Kidney (tissue), 13 donors: ENCODE measurements at regions not wholly inside any gene's neighbourhood (a gene's known extent, or its start where the extent isn't known, plus 50 kb on each side); places are given as distances from the start of the nearest gene placed in this dataset.

ENCODE experiments used
- DNase-seq, 5 donors: peaks; one replicate each; pipeline ENCODE4 v3.0.0-alpha.2; 2013 to 2020
- FAIRE-seq: peaks from 2 replicates; lab custom pipeline; 2012; peaks lifted over from hg19 to GRCh38; lab: Jason Lieb, UNC
- H3K27ac ChIP-seq, 2 donors: one replicate each; pipeline ENCODE4 v1.7.0; 2013; ENCODE audit warnings: low read depth in 2 of 2, low read length in 2 of 2, inconsistent platforms in 1 of 2
- H3K27me3 ChIP-seq: one replicate; pipeline ENCODE4 v1.7.1; 2013; ENCODE audit warnings: low read length, inconsistent platforms; ENCODE audit not compliant: control insufficient read depth, insufficient read depth
- H3K36me3 ChIP-seq, 3 donors: one replicate each; pipeline versions ENCODE4 v1.7.0 to v1.7.1; 2013; ENCODE audit warnings: low read length in 3 of 3, control low read depth in 1 of 3, inconsistent platforms in 1 of 3; ENCODE audit not compliant: insufficient read depth in 3 of 3, control insufficient read depth in 2 of 3
- H3K4me1 ChIP-seq, 3 donors: one replicate each; pipeline versions ENCODE4 v1.7.0 to v1.7.1; 2013; ENCODE audit warnings: low read length in 3 of 3, inconsistent platforms in 1 of 3, low read depth in 1 of 3; ENCODE audit not compliant: control insufficient read depth in 2 of 3, insufficient read depth in 2 of 3
- H3K4me3 ChIP-seq, 3 donors: one replicate each; pipeline versions ENCODE4 v1.7.0 to v1.8.1; 2013; ENCODE audit warnings: low read length in 3 of 3, control low read depth in 1 of 3, inconsistent platforms in 1 of 3
- H3K9ac ChIP-seq, 3 donors: one replicate each; pipeline versions ENCODE4 v1.7.0 to v1.7.1; 2013; ENCODE audit warnings: low read length in 3 of 3, control low read depth in 1 of 3, inconsistent platforms in 1 of 3
- H3K9me3 ChIP-seq, 3 donors: one replicate each; pipeline versions ENCODE4 v1.7.0 to v1.7.1; 2013; ENCODE audit warnings: low read length in 3 of 3, control low read depth in 1 of 3, inconsistent platforms in 1 of 3; ENCODE audit not compliant: control insufficient read depth in 2 of 3, insufficient read depth in 1 of 3
- intact Hi-C: fragments of 100-400 bp; cut with DNase I; formaldehyde crosslinking; loops from one replicate; pipeline ENCODE4 v1.11.1; 2022
- TF ChIP-seq, protein P1 (sequence below): IDR thresholded peaks from 3 replicates; pipeline ENCODE4 v1.5.1; 2012; ENCODE audit warnings: mild to moderate bottlenecking, moderate library complexity, borderline replicate concordance; ENCODE audit not compliant: insufficient read depth; ENCODE audit errors: extremely low read depth
- donor health status: control.
- donor health status: control.
- donor health status: control.
- donor health status: control.
- donor health status: control.
- donor health status: DM: yes; HTN: yes; CAD: no.
- donor health status: Normal renal cell carcinoma (clear cell type).

DNA sequence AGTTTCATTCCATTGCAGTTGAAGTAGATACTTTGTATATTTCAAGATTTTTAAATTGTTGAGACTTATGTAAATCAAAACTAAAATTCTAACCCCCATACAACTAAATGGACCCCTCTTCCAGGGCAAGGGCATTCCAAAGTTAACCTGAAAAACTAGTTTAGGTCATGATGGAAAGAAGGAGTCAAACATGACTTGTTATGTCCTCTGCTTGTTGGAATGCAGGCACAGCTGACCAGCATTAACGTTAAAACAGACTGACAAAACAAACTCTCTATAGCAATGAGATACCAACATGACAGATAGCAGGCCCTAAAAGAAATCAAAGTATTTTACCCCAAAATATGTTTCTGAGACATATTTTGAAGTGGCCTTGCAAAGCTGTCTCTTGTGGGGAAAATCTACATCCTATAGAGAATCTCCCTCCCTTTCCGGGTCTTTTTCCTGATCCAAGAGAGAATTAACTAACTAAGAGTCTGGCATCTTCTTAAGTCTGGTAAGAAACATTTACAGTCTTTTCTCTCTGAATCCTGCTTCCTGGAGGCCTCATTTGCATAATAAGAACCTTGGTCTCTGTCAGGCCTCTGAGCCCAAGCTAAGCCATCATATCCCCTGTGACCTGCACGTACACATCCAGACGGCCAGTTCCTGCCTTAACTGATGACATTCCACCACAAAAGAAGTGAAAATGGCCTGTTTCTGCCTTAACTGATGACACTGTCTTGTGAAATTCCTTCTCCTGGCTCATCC is 124.3 kb upstream of the ATXN1 start:
- no peak for FAIRE-seq
- no peak overlapping the region for H3K27ac ChIP-seq
- no peak for DNase-seq
- no peak overlapping the region for H3K9ac ChIP-seq
- no peak overlapping the region for H3K4me3 ChIP-seq
- TF ChIP-seq, protein P1, sequence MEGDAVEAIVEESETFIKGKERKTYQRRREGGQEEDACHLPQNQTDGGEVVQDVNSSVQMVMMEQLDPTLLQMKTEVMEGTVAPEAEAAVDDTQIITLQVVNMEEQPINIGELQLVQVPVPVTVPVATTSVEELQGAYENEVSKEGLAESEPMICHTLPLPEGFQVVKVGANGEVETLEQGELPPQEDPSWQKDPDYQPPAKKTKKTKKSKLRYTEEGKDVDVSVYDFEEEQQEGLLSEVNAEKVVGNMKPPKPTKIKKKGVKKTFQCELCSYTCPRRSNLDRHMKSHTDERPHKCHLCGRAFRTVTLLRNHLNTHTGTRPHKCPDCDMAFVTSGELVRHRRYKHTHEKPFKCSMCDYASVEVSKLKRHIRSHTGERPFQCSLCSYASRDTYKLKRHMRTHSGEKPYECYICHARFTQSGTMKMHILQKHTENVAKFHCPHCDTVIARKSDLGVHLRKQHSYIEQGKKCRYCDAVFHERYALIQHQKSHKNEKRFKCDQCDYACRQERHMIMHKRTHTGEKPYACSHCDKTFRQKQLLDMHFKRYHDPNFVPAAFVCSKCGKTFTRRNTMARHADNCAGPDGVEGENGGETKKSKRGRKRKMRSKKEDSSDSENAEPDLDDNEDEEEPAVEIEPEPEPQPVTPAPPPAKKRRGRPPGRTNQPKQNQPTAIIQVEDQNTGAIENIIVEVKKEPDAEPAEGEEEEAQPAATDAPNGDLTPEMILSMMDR: no peak
- H3K9me3 ChIP-seq: no peaks in the 10 kb centered on the region
- H3K4me1 ChIP-seq: no peaks in the 10 kb centered on the region
- H3K36me3 ChIP-seq: no peaks in the 10 kb centered on the region
- intact Hi-C loops: no loop called here
- no peaks in the 10 kb centered on the region for H3K27me3 ChIP-seq

DNA sequence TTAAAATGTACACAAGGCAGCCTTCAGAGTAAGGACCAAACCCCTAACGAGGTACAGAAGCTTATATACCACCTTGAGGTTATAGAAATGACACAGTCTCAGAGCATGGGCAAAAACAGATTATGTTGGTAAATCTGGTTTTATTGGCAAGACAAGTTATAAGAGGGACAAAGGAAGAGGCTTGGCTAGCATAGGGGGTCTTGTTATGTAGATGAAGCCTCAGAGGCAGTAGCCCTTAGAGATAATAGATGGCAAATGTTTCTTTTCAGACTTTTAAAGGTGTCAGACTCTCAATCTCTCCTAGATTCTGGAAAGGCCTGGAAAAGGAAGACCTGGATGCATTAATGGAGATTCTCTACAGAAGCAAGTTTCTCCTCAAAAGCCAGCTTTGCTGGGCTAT is 123.3 kb upstream of the ATXN1 start:
- FAIRE-seq (no peak), DNase-seq (no peak)
- H3K36me3 ChIP-seq: no peaks in the 10 kb centered on the region
- TF ChIP-seq, protein P1: no peak
- H3K9ac ChIP-seq: no peak overlapping the region
- intact Hi-C loops: no loop called here
- no peaks in the 10 kb centered on the region for H3K27me3 ChIP-seq
- H3K4me1 ChIP-seq: no peaks in the 10 kb centered on the region
- no peak overlapping the region for H3K4me3 ChIP-seq
- no peak overlapping the region for H3K27ac ChIP-seq
- H3K9me3 ChIP-seq: no peaks in the 10 kb centered on the region

DNA sequence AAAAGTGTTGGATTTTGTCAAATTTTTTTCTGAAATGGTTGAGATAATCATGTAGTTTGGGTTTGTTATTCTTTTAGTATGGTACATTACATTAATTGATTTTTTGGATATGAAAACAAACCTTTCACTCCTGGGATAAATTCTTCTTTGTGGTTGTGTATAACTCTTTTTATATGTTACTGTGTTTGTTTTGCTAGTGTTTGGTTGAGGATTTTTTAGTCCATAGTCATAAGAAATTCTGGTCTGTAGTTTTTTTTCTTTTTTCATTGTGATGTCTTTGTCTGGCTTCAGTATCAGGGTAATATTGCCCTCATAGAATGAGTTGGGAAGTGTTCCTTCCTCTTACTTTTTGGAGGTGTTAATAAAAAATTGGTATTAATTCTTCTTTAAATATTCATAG is 122.2 kb upstream of the ATXN1 start:
- FAIRE-seq: no peak
- TF ChIP-seq, protein P1: no peak

More for the DNA sequence above, 122.2 kb upstream of the ATXN1 start:
- no peak overlapping the region for H3K9ac ChIP-seq
- no peaks in the 10 kb centered on the region for H3K36me3 ChIP-seq
- intact Hi-C loops: no loop called here
- DNase-seq: no peak
- H3K4me3 ChIP-seq: no peak overlapping the region
- H3K27me3 ChIP-seq: no peaks in the 10 kb centered on the region
- no peak overlapping the region for H3K27ac ChIP-seq
- H3K4me1 ChIP-seq: no peaks in the 10 kb centered on the region
- no peaks in the 10 kb centered on the region for H3K9me3 ChIP-seq
